PC-9 (cell line): ENCODE measurements at regions not wholly inside any gene's neighbourhood (a gene's known extent, or its start where the extent isn't known, plus 50 kb on each side); places are given as distances from the start of the nearest gene placed in this dataset.

Source experiments
- CTCF ChIP-seq: fragments of 200-600 bp; sonication (generic); conservative IDR thresholded peaks from 2 replicates; pipeline ENCODE4 v1.6.1; 2017; ENCODE audit warnings: mixed run types, antibody characterized with exemption, mild to moderate bottlenecking, moderate library complexity
- EZH2 ChIP-seq: fragments of 200-600 bp; sonication (generic); IDR thresholded peaks from 2 replicates; pipeline ENCODE4 v1.8.0; 2017; ENCODE audit warnings: antibody characterized with exemption, low read depth

GRCh38 chr1:226788965-226789364 is 49.9 kb upstream of the ITPKB start:
- TF ChIP-seq CTCF (no peak), EZH2 (no peak)
